Activated CD8-positive, alpha-beta memory T cell treated with anti-CD3 and anti-CD28 coated beads, Interleukin-2, amount 50 U/mL, for 1 hour (primary cell): ENCODE measurements at regions not wholly inside any gene's neighbourhood (a gene's known extent, or its start where the extent isn't known, plus 50 kb on each side); places are given as distances from the start of the nearest gene placed in this dataset.

ENCODE experiments used
- DNase-seq: peaks from one replicate; pipeline ENCODE4 v3.0.0-alpha.2; 2020; ENCODE audit errors: extremely low read depth

GRCh38 chr20:61123286-61123685, 128.8 kb upstream of the CDH4 start:
- DNase-seq: no peak

- DNase-seq: no peak
These were observed 128.2 kb upstream of the CDH4 start for GRCh38 chr20:61123751-61124368.

GRCh38 chr20:61125076-61125475, 127.0 kb upstream of the CDH4 start:
- no peak for DNase-seq

- no peak for DNase-seq
These were observed 126.4 kb upstream of the CDH4 start for GRCh38 chr20:61125546-61126180.

GRCh38 chr20:61126369-61127195, 125.5 kb upstream of the CDH4 start:
- no peak for DNase-seq

- DNase-seq: no peak
These were observed 124.6 kb upstream of the CDH4 start for GRCh38 chr20:61127311-61128039.

- DNase-seq: no peak
These were observed 123.3 kb upstream of the CDH4 start for GRCh38 chr20:61128701-61129269.

- DNase-seq: no peak
These were observed 122.8 kb upstream of the CDH4 start for GRCh38 chr20:61129311-61129710.

GRCh38 chr20:61130156-61130555, 121.9 kb upstream of the CDH4 start:
- no peak for DNase-seq

- DNase-seq: no peak
These were observed 120.1 kb upstream of the CDH4 start for GRCh38 chr20:61131944-61132343.

- DNase-seq: no peak
These were observed 118.5 kb upstream of the CDH4 start for GRCh38 chr20:61133611-61134010.

- DNase-seq: no peak
These were observed 117.6 kb upstream of the CDH4 start for GRCh38 chr20:61134296-61135030.

GRCh38 chr20:61135266-61135665, 116.8 kb upstream of the CDH4 start:
- no peak for DNase-seq

- no peak for DNase-seq
These were observed 116.1 kb upstream of the CDH4 start for GRCh38 chr20:61135968-61136367.

GRCh38 chr20:61138566-61138965, 113.5 kb upstream of the CDH4 start:
- no peak for DNase-seq

- DNase-seq: no peak
These were observed 113.0 kb upstream of the CDH4 start for GRCh38 chr20:61139031-61139430.

- DNase-seq: no peak
These were observed 111.5 kb upstream of the CDH4 start for GRCh38 chr20:61140576-61140975.

GRCh38 chr20:61146023-61146422, 106.0 kb upstream of the CDH4 start:
- DNase-seq: no peak

GRCh38 chr20:61149636-61150035, 102.4 kb upstream of the CDH4 start:
- no peak for DNase-seq

- no peak for DNase-seq
These were observed 94.8 kb upstream of the CDH4 start for GRCh38 chr20:61157301-61157700.

GRCh38 chr20:61159957-61160686, 91.9 kb upstream of the CDH4 start:
- DNase-seq: no peak
